ENCODE measurements at regions not wholly inside any gene's neighbourhood (a gene's known extent, or its start where the extent isn't known, plus 50 kb on each side); places are given as distances from the start of the nearest gene placed in this dataset.
A peak's percentile ranks its signal among the peaks of the same experiment; 100 is the strongest.

DNA sequence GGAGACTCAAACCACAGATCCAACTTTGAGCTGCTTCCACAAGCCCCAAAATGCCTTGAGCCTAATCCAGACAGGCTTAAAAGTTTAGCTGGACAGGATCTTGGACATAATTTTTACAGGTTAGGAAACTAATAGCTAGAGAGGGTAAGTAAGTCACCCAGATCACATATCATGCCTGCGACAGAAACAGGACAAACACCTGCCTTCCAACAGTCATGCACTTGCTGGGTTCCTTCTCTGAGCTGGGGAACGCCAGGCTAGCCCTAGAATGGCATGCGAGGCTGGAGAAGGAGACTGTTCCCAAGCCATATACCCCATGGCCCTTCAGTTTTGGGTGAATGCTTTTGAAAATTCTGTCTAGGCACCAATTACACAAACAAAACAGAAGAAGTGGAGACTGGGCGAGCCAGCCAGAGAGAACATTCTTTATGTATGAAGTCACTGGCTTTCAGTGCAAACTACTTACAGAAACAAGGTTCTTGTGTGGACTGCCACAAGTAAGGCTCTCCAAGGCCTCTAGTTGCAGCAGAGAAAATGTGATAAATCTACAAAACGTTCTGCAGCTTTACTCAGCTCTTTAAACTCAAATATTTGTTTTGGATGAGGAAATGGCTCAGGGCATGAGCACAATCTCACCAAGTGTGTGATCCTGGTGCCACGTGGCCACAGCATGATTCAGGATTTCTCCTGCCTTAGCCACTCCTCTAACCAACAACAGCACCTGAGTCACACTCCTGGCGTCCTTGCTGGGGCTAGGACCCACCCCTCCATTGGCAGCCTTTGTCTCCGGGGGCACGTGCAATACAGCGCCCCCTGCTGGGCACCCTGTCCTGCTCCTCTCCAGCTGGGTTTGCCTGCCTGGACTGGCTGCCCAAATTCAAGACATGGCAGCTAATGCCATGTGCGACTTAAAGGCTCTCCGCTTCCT is 73.4 kb upstream of the UBL3 start:
- Histone ChIP-seq H3K4me3 (no peak overlapping the region), H3K27ac (no peak overlapping the region), H3K36me3 (no peaks in the 10 kb centered on the region), H3K9me3 (ENCODE audit: low read depth) (no peaks in the 10 kb centered on the region), H3K4me1 (ENCODE audit: low read depth) (peaks cover 4% of the 10 kb centered on the region), H3K27me3 (no peaks in the 10 kb centered on the region)
- DNase-seq (ENCODE audit: low read depth in 1 of 2, low spot score in 1 of 2), result peak; percentile 41 to 95
- TF ChIP-seq, protein P1, sequence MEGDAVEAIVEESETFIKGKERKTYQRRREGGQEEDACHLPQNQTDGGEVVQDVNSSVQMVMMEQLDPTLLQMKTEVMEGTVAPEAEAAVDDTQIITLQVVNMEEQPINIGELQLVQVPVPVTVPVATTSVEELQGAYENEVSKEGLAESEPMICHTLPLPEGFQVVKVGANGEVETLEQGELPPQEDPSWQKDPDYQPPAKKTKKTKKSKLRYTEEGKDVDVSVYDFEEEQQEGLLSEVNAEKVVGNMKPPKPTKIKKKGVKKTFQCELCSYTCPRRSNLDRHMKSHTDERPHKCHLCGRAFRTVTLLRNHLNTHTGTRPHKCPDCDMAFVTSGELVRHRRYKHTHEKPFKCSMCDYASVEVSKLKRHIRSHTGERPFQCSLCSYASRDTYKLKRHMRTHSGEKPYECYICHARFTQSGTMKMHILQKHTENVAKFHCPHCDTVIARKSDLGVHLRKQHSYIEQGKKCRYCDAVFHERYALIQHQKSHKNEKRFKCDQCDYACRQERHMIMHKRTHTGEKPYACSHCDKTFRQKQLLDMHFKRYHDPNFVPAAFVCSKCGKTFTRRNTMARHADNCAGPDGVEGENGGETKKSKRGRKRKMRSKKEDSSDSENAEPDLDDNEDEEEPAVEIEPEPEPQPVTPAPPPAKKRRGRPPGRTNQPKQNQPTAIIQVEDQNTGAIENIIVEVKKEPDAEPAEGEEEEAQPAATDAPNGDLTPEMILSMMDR (IDR thresholded peaks at IDR 0.05; ENCODE audit: low read depth, low read length), result peak; percentile 95

DNA sequence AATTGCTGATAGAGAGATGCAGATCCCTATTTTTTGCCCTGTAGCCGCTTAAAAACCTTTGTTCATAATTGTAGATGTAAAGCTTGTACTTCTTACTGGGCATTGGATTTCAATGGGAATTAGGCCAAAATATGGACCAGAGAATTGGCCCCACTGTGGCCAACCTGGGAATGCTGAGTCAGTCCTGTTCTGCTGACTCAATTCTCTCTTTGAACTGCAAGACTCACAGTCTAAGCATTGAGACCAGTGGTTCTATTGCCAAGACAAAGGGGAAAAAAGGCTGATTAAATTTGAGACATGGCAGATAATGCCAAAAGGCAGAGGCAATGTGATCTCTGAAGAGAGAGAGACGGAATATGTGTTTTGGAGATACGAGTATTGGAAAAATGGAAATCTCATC is 72.5 kb upstream of the UBL3 start:
- Histone ChIP-seq H3K4me3 (no peak overlapping the region), H3K27ac (no peak overlapping the region), H3K36me3 (no peaks in the 10 kb centered on the region), H3K4me1 (ENCODE audit: low read depth) (peaks cover 4% of the 10 kb centered on the region), H3K9me3 (ENCODE audit: low read depth) (no peaks in the 10 kb centered on the region), H3K27me3 (no peaks in the 10 kb centered on the region)
- TF ChIP-seq, protein P1 (IDR thresholded peaks at IDR 0.05; ENCODE audit: low read depth, low read length), result no peak
- peak in 1 of 2 donors; percentile 67 for DNase-seq (ENCODE audit: low read depth in 1 of 2, low spot score in 1 of 2)

DNA sequence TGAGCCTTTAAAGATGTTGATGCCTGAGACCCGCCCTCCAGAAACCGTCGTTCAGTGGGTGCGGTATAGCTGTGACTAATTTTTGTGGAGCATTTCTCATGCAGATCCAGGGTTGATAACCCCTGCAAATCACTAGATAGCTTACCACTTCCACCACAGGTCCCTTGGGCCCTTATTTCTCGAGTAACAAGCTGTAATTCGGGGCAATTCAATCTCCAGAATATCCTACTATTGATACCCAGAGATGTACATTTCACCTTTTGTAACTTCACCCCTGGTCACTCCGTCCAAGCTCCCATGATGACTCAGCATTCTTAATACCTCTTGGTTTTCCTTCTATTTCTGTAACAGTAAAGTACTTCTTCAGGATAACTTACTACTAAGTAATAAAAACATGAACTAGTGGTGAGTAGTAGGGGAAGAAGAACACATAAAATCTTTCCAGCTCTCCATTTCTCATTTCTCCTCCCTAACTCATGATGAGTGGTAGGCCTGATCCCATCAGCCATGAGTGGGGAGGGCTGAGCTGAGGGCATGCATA is 71.9 kb upstream of the UBL3 start:
- Histone ChIP-seq H3K36me3 (no peaks in the 10 kb centered on the region), H3K9me3 (ENCODE audit: low read depth) (no peaks in the 10 kb centered on the region), H3K27me3 (no peaks in the 10 kb centered on the region), H3K4me1 (ENCODE audit: low read depth) (peaks cover 4% of the 10 kb centered on the region), H3K4me3 (no peak overlapping the region), H3K27ac (no peak overlapping the region)
- DNase-seq (ENCODE audit: low read depth in 1 of 2, low spot score in 1 of 2), result peak in 1 of 2 donors; percentile 25
- TF ChIP-seq, protein P1 (IDR thresholded peaks at IDR 0.05; ENCODE audit: low read depth, low read length), result no peak

DNA sequence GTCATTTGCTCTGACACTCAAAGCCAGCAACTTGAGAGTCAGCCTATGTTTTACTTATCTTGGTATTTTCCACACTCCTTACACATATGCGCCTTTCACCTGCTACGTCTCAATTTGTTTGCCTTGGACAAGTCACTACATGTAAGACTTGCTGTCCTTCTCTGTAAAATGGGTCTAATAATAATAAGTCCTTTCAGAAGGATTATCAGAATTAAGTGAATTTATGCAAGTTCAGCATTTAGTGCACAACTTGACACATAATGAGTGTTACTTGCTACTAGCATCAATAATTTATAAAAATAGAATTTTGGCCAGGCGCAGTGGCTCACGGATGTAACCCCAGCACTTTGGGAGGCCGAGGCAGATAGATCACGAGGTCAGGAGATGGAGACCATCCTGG is 71.1 kb upstream of the UBL3 start:
- H3K9me3 ChIP-seq (ENCODE audit: low read depth), result no peaks in the 10 kb centered on the region
- TF ChIP-seq, protein P1 (IDR thresholded peaks at IDR 0.05; ENCODE audit: low read depth, low read length), result no peak
- no peaks in the 10 kb centered on the region for H3K27me3 ChIP-seq
- no peaks in the 10 kb centered on the region for H3K36me3 ChIP-seq
- no peak for DNase-seq (ENCODE audit: low read depth in 1 of 2, low spot score in 1 of 2)
- H3K4me3 ChIP-seq, result no peak overlapping the region
- H3K4me1 ChIP-seq (ENCODE audit: low read depth), result peaks cover 4% of the 10 kb centered on the region
- no peak overlapping the region for H3K27ac ChIP-seq

DNA sequence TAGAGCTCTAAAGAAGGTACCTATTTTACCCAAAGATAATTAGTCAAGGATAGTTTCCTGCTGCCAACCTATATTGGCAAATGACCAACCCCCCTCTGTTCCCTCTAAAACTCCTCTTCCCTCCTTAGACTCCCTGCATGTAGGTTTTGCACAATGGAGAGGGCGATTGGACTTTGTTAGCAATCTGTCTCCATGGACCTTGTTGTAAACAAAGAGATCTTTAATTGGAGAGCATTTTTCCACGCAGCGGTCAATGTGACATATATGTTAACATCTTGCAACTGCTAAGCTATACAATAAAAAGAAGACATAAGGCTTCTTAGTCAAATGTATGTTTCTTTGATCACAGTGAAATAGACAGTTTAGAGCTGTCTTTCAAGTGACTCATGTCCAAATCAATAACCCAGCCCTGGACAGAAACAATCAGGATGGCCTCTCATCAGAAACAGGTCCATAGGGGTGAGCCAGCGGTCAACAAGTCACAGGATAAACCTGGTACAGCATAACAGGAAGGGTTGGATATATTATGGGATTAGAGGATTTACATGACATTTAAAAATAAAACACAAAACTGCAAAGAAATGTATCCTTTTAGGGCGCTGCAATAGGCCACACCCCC is 69.7 kb upstream of the UBL3 start:
- H3K27me3 ChIP-seq, result no peaks in the 10 kb centered on the region
- no peak overlapping the region for H3K4me3 ChIP-seq
- TF ChIP-seq, protein P1 (IDR thresholded peaks at IDR 0.05; ENCODE audit: low read depth, low read length), result no peak
- no peaks in the 10 kb centered on the region for H3K36me3 ChIP-seq
- peaks cover 4% of the 10 kb centered on the region for H3K4me1 ChIP-seq (ENCODE audit: low read depth)
- no peak for DNase-seq (ENCODE audit: low read depth in 1 of 2, low spot score in 1 of 2)
- no peak overlapping the region for H3K27ac ChIP-seq
- H3K9me3 ChIP-seq (ENCODE audit: low read depth), result no peaks in the 10 kb centered on the region

Measured in cardiac muscle cell (in vitro differentiated cells and primary cell).